ENCODE measurements at regions not wholly inside any gene's neighbourhood (a gene's known extent, or its start where the extent isn't known, plus 50 kb on each side); places are given as distances from the start of the nearest gene placed in this dataset.
"Not testable (repeated sequence)": the region's sequence is repeated elsewhere in the genome, so short reads cannot be mapped to it uniquely, and the experiment has no call there.

DNA sequence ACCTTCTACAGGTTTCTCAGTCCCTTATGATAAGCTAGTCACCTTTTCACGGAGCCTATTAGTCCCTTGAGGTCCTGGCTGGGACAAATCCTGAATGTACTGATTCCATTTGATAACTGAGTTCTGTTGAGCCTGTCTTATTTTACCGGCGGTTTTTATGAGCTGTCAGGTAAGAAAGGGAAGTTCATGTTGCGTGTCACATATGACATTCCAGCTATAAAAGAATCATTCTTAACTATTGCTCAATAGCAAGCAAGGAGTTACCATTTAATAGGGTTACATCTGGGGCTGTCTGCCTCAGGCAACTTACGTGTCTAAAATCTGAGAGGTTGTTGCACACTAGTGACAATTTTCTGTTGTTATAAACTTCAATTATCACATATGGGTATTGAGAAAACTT is 394.6 kb downstream of the TECRL start:
- DNase-seq (ENCODE audit: low read depth): no peak

DNA sequence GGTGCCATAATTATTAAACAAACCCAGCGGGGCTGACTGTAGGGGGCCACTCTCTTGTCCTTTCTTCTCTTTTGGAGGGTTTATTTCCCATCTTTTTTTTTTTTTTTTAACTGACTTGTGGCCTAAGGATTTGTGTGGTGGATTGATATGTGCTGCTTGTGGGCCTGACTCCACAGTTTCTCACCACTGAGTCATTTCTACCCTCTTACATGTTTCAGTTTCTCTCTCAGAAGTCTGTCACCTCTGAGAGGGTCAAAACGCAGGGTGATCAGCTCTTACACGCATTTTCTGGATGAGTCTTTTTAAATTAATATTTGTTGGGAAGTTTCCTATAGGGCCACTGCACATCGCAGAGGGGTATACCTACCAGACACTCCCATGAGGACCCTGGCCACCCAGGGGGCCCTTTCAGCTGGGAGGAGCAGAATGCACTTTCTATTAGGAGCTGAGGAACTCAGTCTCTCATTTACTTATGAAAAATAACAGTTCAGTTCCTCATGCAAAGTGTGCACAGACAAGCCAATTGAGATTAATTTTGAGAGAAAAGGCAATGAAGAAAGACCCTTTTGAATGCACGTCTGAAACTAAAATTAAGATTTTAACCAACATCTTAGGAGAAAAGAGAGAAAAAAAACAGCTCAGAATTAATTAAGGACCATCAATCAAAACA is 407.9 kb downstream of the TECRL start:
- DNase-seq (ENCODE audit: low read depth): no peak

GRCh38 chr4:64000241-64000640 is 409.0 kb downstream of the TECRL start:
- DNase-seq (ENCODE audit: low read depth): no peak

- no peak for DNase-seq (ENCODE audit: low read depth)
Observed at GRCh38 chr4:63986253-63986652, 423.0 kb downstream of the TECRL start.

DNA sequence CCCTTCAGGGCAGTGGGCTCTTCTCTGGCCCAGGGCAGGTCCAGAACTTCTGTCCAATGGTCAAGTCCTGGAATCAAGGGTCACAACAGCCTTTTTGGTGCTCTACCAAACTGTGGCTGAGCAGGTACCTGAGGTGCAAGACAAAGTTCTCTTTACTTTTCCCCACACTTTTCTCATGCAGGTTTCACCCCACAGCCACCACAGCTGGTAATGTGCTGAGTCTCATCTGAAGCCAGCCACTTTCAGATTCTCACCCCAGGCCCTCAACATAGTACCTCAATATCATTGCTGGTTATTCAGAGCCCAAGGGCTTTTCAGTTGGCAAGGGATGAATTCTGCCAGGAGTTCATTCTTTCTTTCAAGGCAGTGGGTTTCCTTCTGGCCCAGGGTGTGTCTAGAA is 426.0 kb downstream of the TECRL start:
- DNase-seq (ENCODE audit: low read depth): no peak

GRCh38 chr4:63965875-63966274 is 443.4 kb downstream of the TECRL start:
- DNase-seq (ENCODE audit: low read depth): no peak

DNA sequence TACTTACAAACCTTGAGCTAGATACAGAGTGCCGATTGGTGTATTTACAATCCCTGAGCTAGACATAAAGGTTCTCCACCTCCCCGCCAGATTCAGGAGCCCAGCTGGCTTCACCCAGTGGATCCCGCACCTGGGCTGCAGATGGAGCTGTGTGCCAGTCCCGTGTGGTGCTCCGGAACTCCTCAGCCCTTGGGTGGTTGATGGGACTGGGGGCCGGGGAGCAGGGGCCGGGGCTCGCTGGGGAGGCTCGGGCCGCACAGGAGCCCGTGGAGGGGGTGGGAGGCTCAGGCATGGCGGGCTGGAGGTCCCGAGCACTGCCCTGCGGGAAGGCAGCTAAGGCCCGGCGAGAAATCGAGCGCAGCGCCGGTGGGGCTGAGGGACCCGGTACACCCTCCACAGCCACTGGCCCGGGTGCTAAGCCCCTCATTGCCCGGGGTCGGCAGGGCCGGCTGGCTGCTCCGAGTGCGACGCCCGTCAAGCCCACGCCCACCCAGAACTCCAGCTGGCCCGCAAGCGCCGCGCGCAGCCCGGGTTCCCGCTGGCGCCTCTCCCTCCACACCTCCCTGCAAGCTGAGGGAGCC is 466.5 kb downstream of the TECRL start:
- DNase-seq (ENCODE audit: low read depth): not testable (repeated sequence)

DNA sequence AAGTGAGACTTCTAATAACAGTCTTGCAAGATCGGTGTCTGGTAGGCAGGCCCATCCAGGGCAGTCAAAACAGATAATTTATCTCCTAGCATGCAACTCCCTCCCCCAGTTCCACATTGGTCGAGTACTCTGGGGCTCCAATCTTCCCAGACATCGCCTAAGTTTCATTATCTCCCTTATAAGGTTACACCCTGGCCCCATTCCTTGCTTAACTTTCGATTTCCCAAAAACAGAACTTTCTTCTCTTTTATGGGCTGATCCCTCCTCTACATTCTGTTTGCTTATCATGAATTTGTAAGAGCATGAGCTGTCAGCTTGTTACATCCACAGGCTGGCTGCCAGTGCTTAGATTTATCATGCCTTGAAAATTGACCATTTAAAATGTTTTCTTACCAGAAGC is 471.3 kb downstream of the TECRL start:
- no peak for DNase-seq (ENCODE audit: low read depth)

DNA sequence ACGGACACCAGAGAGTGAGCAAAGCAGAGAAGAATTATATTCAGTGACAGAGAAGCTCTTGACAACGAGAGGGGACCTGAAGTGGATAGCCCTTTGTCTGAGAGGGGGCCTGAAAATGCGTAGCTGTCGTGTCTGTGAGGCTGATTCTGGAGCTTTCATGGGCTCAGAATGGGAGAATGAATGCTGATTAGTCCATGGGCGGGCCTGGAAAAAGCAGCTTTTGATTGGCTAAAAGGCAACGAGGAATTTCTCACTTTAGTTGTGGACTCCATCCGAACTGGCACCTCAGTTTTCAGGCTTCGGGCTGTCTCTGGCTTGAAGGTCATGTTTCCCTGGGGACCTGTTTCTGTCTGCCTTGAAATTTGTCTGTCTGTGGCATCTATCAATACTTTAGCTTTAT is 487.1 kb downstream of the TECRL start:
- DNase-seq (ENCODE audit: low read depth): no peak

- DNase-seq (ENCODE audit: low read depth): no peak
Observed at GRCh38 chr4:63921561-63921960, 487.7 kb downstream of the TECRL start.

- no peak for DNase-seq (ENCODE audit: low read depth)
Observed at GRCh38 chr4:63919636-63920365, 489.4 kb downstream of the TECRL start.

DNA sequence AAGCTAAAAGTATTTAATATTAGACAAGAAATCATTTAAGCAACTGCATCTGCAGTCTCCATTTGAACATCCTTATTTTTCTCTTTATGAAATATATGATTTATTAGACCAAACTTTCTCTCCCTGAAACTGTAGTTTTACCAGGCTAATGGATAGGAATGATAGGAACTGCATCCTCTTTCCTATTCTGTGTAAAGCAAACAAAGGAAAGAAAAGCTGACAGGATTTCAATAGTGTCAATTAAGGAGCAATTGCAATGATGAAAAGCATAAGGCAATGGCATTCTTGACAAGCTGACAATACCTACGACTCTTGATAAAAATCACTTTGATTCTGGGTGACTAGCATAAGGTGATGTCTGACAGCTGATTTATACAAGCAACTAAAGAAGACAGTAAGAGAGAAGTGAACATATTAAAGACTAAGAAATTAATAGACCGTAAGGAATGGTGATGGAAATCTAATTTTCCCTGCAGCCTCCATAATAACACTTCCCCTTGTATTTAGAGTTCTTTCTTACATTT is 502.5 kb downstream of the TECRL start:
- DNase-seq (ENCODE audit: low read depth): no peak

DNA sequence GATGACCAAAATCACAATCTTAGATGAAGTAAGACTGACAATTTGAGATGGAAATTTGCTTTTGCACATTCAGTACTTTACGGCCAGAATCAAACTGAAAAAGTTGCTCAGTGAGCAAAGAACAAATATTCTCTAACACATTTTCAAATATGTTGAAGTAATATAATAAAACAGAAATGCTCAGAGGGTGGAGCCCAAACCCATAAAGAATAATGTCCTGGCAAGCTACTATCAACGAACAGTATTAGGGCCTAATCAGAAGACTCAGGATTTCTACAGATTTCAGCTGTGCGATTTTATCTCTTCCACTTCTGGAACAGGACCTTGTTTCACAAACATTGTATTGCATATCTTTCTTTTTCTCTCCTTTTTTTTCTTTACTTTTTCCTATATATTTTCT is 505.0 kb downstream of the TECRL start:
- no peak for DNase-seq (ENCODE audit: low read depth)

- no peak for DNase-seq (ENCODE audit: low read depth)
Observed at GRCh38 chr4:63901304-63901703, 507.9 kb downstream of the TECRL start.

- no peak for DNase-seq (ENCODE audit: low read depth)
Observed at GRCh38 chr4:63898961-63899360, 510.3 kb downstream of the TECRL start.

DNA sequence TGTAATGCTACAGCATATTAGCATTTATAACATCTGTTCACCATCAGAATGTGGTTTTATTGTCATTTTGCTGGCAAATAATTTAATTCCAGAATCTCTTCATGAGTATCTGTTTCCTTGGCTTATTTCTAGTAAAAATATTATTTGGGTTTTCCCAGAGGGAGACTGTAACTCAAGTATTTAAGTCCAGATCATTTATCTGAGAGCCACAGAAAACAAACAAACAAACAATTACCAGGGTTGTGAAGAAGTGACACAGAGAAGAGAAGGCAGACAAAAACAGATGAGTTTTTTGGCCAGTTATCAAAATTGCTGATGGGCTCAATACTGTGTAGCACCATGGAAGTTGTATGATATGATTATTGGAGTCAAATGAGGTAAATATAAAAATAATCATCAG is 515.1 kb downstream of the TECRL start:
- DNase-seq (ENCODE audit: low read depth): no peak

DNA sequence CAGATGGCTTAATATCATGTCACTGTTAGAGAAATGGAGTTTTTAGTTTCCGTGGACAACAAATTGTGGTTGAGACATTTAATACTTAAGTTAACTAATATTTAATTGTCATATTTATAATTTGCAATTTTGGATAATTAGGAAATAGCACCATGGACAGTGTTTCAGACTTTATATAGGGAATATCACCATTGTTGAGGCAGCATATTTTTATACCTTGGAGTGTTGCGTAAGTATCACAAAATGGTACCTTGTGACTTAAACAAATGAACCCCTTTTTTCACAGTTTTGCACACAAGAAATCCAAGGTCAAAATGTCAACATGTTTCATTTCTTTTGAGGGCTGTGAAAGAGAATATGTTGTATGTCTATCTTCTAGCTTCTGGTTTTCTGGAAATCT is 539.9 kb downstream of the TECRL start:
- DNase-seq (ENCODE audit: low read depth): no peak

DNA sequence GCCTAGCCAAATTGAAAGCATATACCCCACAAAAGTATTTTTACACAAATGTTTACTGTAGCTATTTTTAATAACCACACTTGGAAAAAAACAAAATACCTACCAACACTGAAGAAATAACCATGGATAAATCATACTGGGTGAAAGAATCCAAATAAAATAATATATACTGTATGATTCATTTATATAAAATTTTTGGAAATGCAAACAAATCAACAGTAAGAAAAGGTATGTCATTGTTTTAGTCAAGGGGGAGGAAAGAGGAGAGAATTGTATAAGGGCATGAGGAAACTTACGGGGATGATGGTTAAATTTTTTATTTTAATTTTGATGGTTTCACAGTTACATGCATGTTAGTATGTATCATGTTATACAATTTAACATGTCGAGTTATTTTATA is 557.8 kb downstream of the TECRL start:
- DNase-seq (ENCODE audit: low read depth): no peak

- DNase-seq (ENCODE audit: low read depth): no peak
Observed at GRCh38 chr4:63841266-63841665, 568.0 kb downstream of the TECRL start.

DNA sequence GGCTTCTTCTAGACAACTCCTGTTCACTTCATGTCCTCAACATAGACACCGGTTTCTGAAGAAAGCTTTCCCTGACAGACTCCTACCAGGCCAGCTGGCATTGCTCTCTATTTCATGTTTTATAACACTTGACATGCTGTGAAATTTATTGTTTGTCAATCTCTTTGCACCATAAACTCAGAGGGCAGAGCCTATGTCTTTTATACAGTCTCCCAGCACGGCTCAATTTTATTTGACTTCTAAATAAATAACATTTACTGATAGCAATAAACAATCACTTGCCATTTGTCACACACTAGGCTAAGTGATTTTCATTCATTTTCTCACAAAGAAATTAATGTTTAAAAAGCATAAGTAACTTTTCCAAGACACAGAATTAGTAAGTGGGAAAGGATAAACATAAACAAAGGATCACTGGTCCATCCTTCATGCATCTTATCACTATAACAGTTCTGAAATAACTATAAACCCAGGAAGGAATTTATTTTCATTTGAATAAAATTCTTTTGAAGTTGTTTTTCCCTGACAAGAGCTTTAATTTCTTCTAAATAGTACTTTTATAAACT is 577.6 kb downstream of the TECRL start:
- DNase-seq (ENCODE audit: low read depth): no peak

DNA sequence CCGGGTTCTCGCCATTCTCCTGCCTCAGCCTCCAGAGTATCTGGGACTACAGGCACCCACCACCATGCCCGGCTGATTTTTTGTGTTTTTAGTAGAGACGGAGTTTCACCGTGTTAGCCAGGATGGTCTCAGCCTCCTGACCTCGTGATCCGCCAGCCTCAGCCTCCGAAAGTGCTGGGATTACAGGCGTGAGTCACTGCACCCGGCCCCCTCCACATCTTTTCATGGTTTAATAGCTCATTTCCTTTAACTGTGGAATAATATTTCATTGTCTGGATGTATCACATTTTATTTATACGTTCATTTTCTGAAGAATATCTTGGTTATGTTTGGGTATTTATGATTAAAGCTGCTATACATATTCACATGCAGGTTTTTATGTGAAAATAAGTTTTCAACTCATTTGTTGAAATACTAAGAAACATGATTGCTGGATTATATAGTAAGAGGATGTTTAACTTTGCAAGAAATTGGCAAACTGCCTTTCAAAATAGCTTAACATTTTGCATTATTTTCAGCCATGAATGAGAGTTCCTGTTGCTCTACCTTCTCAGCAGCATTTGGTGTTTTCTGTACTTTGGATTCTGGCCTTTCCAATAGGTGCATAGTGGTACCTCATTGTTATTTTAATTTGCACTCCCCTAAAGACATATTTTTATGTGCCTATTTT is 591.9 kb downstream of the TECRL start:
- no peak for DNase-seq (ENCODE audit: low read depth)
